H1 (cell line): ENCODE measurements at regions not wholly inside any gene's neighbourhood (a gene's known extent, or its start where the extent isn't known, plus 50 kb on each side); places are given as distances from the start of the nearest gene placed in this dataset.

Source experiments
- CREB1 ChIP-seq: IDR thresholded peaks from 2 replicates; pipeline ENCODE4 v1.6.1; 2012; ENCODE audit warnings: inconsistent platforms
- EZH2 ChIP-seq: fragments of 200-600 bp; sonication (generic); IDR thresholded peaks from 2 replicates; pipeline ENCODE4 v1.7.1; 2012; ENCODE audit warnings: low read depth, mild to moderate bottlenecking, moderate library complexity, low read length, inconsistent platforms; ENCODE audit not compliant: severe bottlenecking
- JUND ChIP-seq: IDR thresholded peaks from 2 replicates; pipeline ENCODE4 v1.6.1; 2011; ENCODE audit warnings: mild to moderate bottlenecking, improper control_type of control experiment, low read length
- POLR2A ChIP-seq, 2 experiments: IDR thresholded peaks; 1 replicate in 1 of 2; 2 replicates in 1 of 2; pipeline ENCODE4 v1.6.1; 2011; ENCODE audit warnings: low read depth in 2 of 2, low read length in 2 of 2, mild to moderate bottlenecking in 2 of 2; ENCODE audit errors: control extremely low read depth in 1 of 2
- TAF1 ChIP-seq: IDR thresholded peaks from 2 replicates; pipeline ENCODE4 v1.6.1; 2011; ENCODE audit warnings: mild to moderate bottlenecking, low read depth, low read length

- TF ChIP-seq EZH2 (no peak), POLR2A (IDR thresholded peaks at IDR 0.05; ENCODE audit: control extremely low read depth in 1 of 2, low read depth in 2 of 2, low read length in 2 of 2) (no peak), TAF1 (no peak), JUND (no peak), CREB1 (no peak)
Observed at GRCh38 chr2:231655894-231656293, 52.4 kb upstream of the PTMA start.
